H7 (cell line): ENCODE measurements at regions not wholly inside any gene's neighbourhood (a gene's known extent, or its start where the extent isn't known, plus 50 kb on each side); places are given as distances from the start of the nearest gene placed in this dataset.
"Not testable (repeated sequence)": the region's sequence is repeated elsewhere in the genome, so short reads cannot be mapped to it uniquely, and the experiment has no call there.

Source experiments
- DNase-seq: peaks from one replicate; pipeline ENCODE4 v3.0.0; 2012
- H3K27me3 ChIP-seq: 2 replicates; pipeline ENCODE4 v1.6.0; 2011; ENCODE audit warnings: mild to moderate bottlenecking, low read length; ENCODE audit not compliant: control insufficient read depth, insufficient read depth
- H3K36me3 ChIP-seq: replicated peaks from 2 replicates; pipeline ENCODE4 v1.5.1; 2011; ENCODE audit warnings: low read length; ENCODE audit not compliant: control insufficient read depth, insufficient read depth
- H3K4me3 ChIP-seq: 2 replicates; pipeline ENCODE4 v1.5.1; 2011; ENCODE audit warnings: low read depth, mild to moderate bottlenecking, control low read depth, low read length, moderate library complexity; ENCODE audit not compliant: insufficient read depth

DNA sequence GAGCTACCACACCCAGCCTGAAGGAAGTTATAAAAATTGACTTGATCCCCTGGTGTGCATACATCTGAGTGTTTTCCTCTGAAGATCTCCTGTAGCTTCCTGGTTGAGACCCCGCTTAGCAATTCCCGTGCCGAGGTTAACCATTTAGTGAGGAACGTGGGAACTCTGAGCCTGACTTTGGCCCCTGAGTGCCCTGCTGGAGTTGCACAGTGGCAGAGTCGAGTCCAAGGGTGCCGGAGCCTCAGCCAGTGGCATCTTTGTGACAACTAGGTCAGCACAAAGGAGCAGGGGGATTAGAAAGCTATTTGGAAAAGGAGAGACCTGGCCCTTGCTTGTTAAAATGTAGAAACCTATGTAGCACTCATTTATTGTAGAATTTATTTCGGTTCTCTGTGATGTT is 561.2 kb upstream of the SALL3 start:
- no peak for DNase-seq
- Histone ChIP-seq H3K4me3 (no peak overlapping the region), H3K27me3 (no peaks in the 10 kb centered on the region), H3K36me3 (no peaks in the 10 kb centered on the region)

DNA sequence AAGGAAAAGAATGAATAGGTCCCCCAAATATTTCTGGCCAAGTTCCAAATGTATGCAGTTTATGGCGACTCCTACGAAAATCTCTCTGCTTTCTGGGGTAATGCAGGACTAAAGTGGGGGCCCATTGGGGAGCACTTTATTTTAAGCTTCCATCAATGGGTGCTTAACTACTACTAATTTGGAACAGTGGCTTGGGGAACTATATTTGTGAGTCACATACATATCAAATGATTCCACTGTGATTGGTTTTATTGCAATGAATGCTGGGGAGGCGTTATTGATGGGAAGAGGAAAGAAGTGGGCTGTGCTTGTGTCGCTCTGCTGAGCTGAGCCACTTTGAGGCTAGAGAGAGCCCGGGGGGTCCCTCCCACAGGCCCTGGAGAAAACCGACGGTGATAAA is 560.4 kb upstream of the SALL3 start:
- H3K36me3 ChIP-seq: no peaks in the 10 kb centered on the region
- DNase-seq: no peak

GRCh38 chr18:78420116-78420515 is 559.5 kb upstream of the SALL3 start:
- Histone ChIP-seq H3K4me3 (no peak overlapping the region), H3K27me3 (no peaks in the 10 kb centered on the region), H3K36me3 (no peaks in the 10 kb centered on the region)
- DNase-seq: no peak

More for the DNA sequence above, 560.4 kb upstream of the SALL3 start:
- no peak overlapping the region for H3K4me3 ChIP-seq
- no peaks in the 10 kb centered on the region for H3K27me3 ChIP-seq

- H3K36me3 ChIP-seq: no peaks in the 10 kb centered on the region
- H3K27me3 ChIP-seq: no peaks in the 10 kb centered on the region
These were observed 558.2 kb upstream of the SALL3 start for GRCh38 chr18:78421392-78421791.

GRCh38 chr18:78422336-78422735 is 557.3 kb upstream of the SALL3 start:
- DNase-seq: no peak
- no peak overlapping the region for H3K4me3 ChIP-seq

More at GRCh38 chr18:78421392-78421791, 558.2 kb upstream of the SALL3 start:
- no peak for DNase-seq
- H3K4me3 ChIP-seq: no peak overlapping the region

GRCh38 chr18:78423811-78424210 is 555.8 kb upstream of the SALL3 start:
- DNase-seq: no peak
- no peak overlapping the region for H3K4me3 ChIP-seq
- H3K36me3 ChIP-seq: no peaks in the 10 kb centered on the region
- no peaks in the 10 kb centered on the region for H3K27me3 ChIP-seq

More at GRCh38 chr18:78422336-78422735, 557.3 kb upstream of the SALL3 start:
- Histone ChIP-seq H3K36me3 (no peaks in the 10 kb centered on the region), H3K27me3 (no peaks in the 10 kb centered on the region)

GRCh38 chr18:78424403-78425018 is 555.1 kb upstream of the SALL3 start:
- H3K36me3 ChIP-seq: no peaks in the 10 kb centered on the region
- H3K27me3 ChIP-seq: no peaks in the 10 kb centered on the region

DNA sequence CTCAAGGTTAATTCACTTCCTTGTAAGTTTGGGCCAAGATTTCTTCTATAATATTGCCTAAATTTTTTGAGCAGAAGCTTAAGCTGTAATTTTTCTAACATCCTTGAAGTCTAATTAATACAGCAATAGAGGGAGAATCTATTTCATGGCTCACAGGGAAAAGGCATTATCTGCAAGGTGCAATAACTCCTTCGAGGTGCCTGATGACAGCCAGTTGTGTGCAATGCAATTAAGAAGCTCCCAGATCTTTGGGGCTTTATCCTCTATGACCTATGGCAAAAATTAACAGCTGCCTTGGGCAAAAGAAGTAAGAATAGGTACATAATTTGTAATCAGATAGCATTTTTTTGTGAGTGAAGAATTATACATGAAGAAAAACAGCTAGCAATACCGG is 554.6 kb upstream of the SALL3 start:
- no peaks in the 10 kb centered on the region for H3K36me3 ChIP-seq
- no peaks in the 10 kb centered on the region for H3K27me3 ChIP-seq
- no peak for DNase-seq
- no peak overlapping the region for H3K4me3 ChIP-seq

More at GRCh38 chr18:78424403-78425018, 555.1 kb upstream of the SALL3 start:
- DNase-seq: no peak
- H3K4me3 ChIP-seq: no peak overlapping the region

- H3K4me3 ChIP-seq: no peak overlapping the region
- no peaks in the 10 kb centered on the region for H3K27me3 ChIP-seq
- DNase-seq: no peak
- H3K36me3 ChIP-seq: no peaks in the 10 kb centered on the region
These were observed 552.5 kb upstream of the SALL3 start for GRCh38 chr18:78427081-78427480.

DNA sequence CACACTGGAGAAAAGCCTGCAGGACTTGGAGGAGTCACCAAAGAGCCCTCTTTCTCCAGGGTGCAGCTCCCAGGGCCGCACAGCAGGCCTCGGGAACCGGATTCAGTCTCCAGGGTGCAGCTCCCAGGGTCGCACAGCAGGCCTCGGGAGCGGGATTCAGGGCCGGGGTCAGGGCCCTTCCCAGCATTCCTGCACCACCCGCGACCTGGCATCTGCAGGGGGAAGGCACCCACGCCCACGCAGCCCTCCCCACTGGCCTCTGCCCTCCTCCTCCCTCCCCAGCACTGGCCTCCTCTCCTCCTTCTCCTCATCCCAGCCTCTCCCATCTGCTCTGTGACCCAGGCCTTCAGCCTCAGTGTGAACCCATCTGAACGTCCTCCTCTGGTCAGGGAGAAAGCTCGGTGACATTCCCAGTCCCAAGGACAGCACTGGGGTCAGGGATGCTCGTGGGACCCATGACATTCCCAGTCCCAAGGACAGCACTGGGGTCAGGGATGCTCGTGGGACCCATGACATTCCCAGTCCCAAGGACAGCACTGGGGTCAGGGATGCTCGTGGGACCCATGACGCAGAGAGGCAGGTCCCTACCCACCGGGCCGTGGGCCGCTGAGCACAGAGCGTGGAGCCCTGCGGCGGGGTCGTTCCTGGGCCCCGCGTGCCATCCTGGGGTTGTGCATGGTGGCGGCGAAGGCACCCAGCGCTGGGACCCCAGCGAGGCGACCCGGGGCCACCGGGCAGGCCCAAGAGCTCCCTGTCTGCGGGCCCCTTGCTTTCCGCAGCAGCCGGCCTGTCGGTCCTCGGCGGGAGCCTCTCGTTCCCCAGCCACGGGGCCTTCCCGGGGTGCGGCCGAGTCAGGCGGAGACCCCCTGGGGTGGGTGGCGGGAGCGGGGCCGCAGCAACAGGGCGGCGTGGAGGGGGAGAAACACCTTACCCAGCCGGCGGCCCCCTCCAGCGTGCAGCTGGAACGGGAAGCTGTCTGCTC is 550.2 kb upstream of the SALL3 start:
- Histone ChIP-seq H3K27me3 (no peaks in the 10 kb centered on the region), H3K4me3 (no peak overlapping the region), H3K36me3 (no peaks in the 10 kb centered on the region)
- peak; percentile 56 for DNase-seq

- no peak for DNase-seq
- H3K27me3 ChIP-seq: no peaks in the 10 kb centered on the region
- H3K4me3 ChIP-seq: no peak overlapping the region
- no peaks in the 10 kb centered on the region for H3K36me3 ChIP-seq
These were observed 549.4 kb upstream of the SALL3 start for GRCh38 chr18:78430131-78430758.

- Histone ChIP-seq H3K4me3 (no peak overlapping the region), H3K27me3 (no peaks in the 10 kb centered on the region), H3K36me3 (no peaks in the 10 kb centered on the region)
- peak; percentile 72 for DNase-seq
These were observed 548.0 kb upstream of the SALL3 start for GRCh38 chr18:78431606-78432005.

DNA sequence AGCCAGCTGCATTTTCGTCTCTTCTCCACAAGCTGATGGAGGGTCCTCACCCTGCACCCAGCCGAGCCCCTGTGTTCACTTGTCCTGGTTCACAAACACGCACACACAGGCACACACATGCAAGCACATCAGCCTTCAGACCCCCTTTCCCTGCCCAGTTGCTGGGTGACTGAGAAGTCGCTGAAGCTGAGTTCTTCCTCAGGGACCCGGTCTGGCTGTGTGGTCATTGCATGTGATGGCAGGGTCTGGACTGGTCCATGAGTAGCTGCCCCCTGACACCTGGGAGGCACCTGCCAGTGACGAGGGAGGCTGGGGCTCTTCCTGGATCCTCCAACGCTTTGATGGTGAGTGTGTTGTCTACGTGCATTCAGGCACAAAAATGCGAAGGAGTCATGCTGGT is 546.1 kb upstream of the SALL3 start:
- no peaks in the 10 kb centered on the region for H3K27me3 ChIP-seq
- no peaks in the 10 kb centered on the region for H3K36me3 ChIP-seq
- no peak for DNase-seq
- H3K4me3 ChIP-seq: no peak overlapping the region

DNA sequence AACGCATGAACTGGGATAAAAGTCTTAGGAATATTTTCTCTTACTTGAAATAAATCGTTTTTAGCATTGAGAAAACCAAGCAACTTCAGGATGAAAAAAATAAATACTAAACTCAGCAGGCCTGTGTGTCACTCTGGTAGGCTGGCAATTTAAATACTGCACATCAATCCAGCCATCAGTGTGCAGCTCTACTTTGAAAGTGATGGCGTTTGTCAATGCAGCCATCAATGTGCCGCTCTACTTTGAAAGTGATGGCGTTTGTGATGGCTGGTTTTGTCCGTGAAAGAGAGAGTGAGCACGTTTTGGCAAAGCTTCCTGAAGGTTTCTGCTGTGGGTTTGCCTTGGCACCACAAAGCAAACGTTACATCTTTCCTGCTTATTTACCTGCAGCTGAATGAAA is 543.5 kb upstream of the SALL3 start:
- Histone ChIP-seq H3K4me3 (no peak overlapping the region), H3K36me3 (no peaks in the 10 kb centered on the region), H3K27me3 (no peaks in the 10 kb centered on the region)
- no peak for DNase-seq

DNA sequence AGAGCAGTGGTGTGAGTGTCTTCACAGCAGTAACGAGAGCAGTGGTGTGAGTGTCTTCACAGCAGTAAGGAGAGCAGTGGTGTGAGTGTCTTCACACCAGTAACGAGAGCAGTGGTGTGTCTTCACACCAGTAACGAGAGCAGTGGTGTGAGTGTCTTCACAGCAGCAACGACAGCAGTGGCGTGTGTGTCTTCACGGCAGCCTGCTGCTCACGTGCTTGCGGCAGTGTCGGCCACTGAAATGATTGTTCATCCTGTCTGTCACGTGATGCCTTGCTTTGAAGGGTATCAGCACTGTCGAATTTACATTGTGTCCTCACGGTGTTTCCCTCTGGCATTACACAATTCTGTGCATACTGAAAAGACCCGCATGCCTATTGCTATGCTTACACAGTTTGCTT is 541.4 kb upstream of the SALL3 start:
- not testable (repeated sequence) for H3K4me3 ChIP-seq, H3K27me3 ChIP-seq, H3K36me3 ChIP-seq, DNase-seq
